Anterior cingulate cortex (tissue), 58 donors: ENCODE measurements at regions not wholly inside any gene's neighbourhood (a gene's known extent, or its start where the extent isn't known, plus 50 kb on each side); places are given as distances from the start of the nearest gene placed in this dataset.
"Not testable (repeated sequence)": the region's sequence is repeated elsewhere in the genome, so short reads cannot be mapped to it uniquely, and the experiment has no call there.

Source experiments
- DNase-seq, 58 donors: peaks; one replicate each; lab custom pipeline; 2025; lab: John Stamatoyannopoulos, UW

- DNase-seq: no peak
Observed at GRCh38 chr11:69945157-69945556, 125.9 kb upstream of the FGF3 start.

GRCh38 chr11:69947059-69947792, 128.0 kb upstream of the FGF3 start:
- no peak for DNase-seq

GRCh38 chr11:69947793-69948255, 128.6 kb upstream of the FGF3 start:
- DNase-seq: no peak

GRCh38 chr11:69948256-69949141, 129.3 kb upstream of the FGF3 start:
- no peak for DNase-seq

- no peak for DNase-seq
Observed at GRCh38 chr11:69949327-69949726, 128.8 kb upstream of the ANO1 start.

GRCh38 chr11:69950120-69950519, 128.0 kb upstream of the ANO1 start:
- no peak for DNase-seq

- no peak for DNase-seq
Observed at GRCh38 chr11:69950621-69951020, 127.5 kb upstream of the ANO1 start.

- DNase-seq: no peak
Observed at GRCh38 chr11:69951821-69952220, 126.3 kb upstream of the ANO1 start.

GRCh38 chr11:69952229-69952975, 125.7 kb upstream of the ANO1 start:
- not testable (repeated sequence) for DNase-seq

GRCh38 chr11:69953356-69953755, 124.8 kb upstream of the ANO1 start:
- no peak for DNase-seq

GRCh38 chr11:69954756-69955155, 123.4 kb upstream of the ANO1 start:
- no peak for DNase-seq

- DNase-seq: no peak
Observed at GRCh38 chr11:69956669-69957190, 121.4 kb upstream of the ANO1 start.

- DNase-seq: no peak
Observed at GRCh38 chr11:69957849-69958248, 120.3 kb upstream of the ANO1 start.

- DNase-seq: no peak
Observed at GRCh38 chr11:69958308-69958707, 119.8 kb upstream of the ANO1 start.

GRCh38 chr11:69959461-69959860, 118.7 kb upstream of the ANO1 start:
- DNase-seq: no peak

- no peak for DNase-seq
Observed at GRCh38 chr11:69961738-69962137, 116.4 kb upstream of the ANO1 start.

- DNase-seq: no peak
Observed at GRCh38 chr11:69962152-69962551, 116.0 kb upstream of the ANO1 start.

GRCh38 chr11:69963533-69964246, 114.4 kb upstream of the ANO1 start:
- no peak for DNase-seq

GRCh38 chr11:69964247-69964643, 113.9 kb upstream of the ANO1 start:
- no peak for DNase-seq
